ENCODE measurements at regions not wholly inside any gene's neighbourhood (a gene's known extent, or its start where the extent isn't known, plus 50 kb on each side); places are given as distances from the start of the nearest gene placed in this dataset.

DNA sequence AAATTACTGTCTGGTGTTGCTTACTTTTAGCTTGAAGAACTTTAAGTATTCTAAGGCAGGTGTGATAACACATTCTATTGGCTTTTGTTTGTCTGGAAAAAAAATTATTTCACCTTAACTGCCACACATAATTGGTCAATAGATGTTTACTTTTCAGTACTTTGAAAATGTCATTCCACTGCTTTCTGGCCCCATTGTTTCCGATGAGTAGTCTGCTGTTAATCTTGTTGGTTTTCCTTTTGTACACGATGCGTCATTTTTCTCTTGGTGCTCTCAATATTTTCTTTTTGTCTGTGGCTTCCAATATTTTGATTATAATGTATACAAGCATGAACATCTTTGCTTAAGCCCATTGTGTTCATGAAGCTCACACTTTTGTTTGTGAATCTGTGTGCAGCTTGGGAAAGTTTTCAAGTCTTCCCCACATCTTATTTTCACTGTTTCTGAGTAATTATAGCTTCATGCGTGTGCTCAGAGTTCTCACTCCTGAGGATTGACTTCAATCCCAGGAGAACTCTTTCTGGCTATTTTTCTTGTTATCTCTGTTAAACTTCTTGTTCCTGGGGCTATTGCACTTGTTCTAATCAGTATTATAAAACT, 664.7 kb downstream of the IGSF11 start:
- TF ChIP-seq BHLHE40 (IDR thresholded peaks at IDR 0.05; ENCODE audit: borderline replicate concordance) (no peak), SP1 (IDR thresholded peaks at IDR 0.05) (no peak), FOXM1 (IDR thresholded peaks at IDR 0.05; ENCODE audit: borderline replicate concordance) (no peak), L3MBTL2 (conservative IDR thresholded peaks at IDR 0.05) (no peak), LEF1 (IDR thresholded peaks at IDR 0.05; ENCODE audit: borderline replicate concordance) (no peak), ZNF384 (IDR thresholded peaks at IDR 0.05) (no peak), FOXA1 (IDR thresholded peaks at IDR 0.05) (no peak), CTBP1 (IDR thresholded peaks at IDR 0.05; ENCODE audit: borderline replicate concordance) (no peak), ARNT (IDR thresholded peaks at IDR 0.05) (no peak), FOXK2 (IDR thresholded peaks at IDR 0.05) (no peak), SUZ12 (IDR thresholded peaks at IDR 0.05) (no peak), ELF4 (IDR thresholded peaks at IDR 0.05) (no peak), HDGF (IDR thresholded peaks at IDR 0.05; ENCODE audit: borderline replicate concordance) (no peak)
- TF ChIP-seq, protein P1, sequence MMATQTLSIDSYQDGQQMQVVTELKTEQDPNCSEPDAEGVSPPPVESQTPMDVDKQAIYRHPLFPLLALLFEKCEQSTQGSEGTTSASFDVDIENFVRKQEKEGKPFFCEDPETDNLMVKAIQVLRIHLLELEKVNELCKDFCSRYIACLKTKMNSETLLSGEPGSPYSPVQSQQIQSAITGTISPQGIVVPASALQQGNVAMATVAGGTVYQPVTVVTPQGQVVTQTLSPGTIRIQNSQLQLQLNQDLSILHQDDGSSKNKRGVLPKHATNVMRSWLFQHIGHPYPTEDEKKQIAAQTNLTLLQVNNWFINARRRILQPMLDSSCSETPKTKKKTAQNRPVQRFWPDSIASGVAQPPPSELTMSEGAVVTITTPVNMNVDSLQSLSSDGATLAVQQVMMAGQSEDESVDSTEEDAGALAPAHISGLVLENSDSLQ (IDR thresholded peaks at IDR 0.05): no peak
